ENCODE measurements at regions not wholly inside any gene's neighbourhood (a gene's known extent, or its start where the extent isn't known, plus 50 kb on each side); places are given as distances from the start of the nearest gene placed in this dataset.

- no peak for TF ChIP-seq POLR2A (IDR thresholded peaks at IDR 0.05)
- TF ChIP-seq, protein P1, sequence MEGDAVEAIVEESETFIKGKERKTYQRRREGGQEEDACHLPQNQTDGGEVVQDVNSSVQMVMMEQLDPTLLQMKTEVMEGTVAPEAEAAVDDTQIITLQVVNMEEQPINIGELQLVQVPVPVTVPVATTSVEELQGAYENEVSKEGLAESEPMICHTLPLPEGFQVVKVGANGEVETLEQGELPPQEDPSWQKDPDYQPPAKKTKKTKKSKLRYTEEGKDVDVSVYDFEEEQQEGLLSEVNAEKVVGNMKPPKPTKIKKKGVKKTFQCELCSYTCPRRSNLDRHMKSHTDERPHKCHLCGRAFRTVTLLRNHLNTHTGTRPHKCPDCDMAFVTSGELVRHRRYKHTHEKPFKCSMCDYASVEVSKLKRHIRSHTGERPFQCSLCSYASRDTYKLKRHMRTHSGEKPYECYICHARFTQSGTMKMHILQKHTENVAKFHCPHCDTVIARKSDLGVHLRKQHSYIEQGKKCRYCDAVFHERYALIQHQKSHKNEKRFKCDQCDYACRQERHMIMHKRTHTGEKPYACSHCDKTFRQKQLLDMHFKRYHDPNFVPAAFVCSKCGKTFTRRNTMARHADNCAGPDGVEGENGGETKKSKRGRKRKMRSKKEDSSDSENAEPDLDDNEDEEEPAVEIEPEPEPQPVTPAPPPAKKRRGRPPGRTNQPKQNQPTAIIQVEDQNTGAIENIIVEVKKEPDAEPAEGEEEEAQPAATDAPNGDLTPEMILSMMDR (IDR thresholded peaks at IDR 0.05): no peak
Observed at GRCh38 chr12:131241517-131241916, 287.8 kb downstream of the ADGRD1 start.

Data from suprapubic skin (tissue), 3 donors.